ENCODE measurements at regions not wholly inside any gene's neighbourhood (a gene's known extent, or its start where the extent isn't known, plus 50 kb on each side); places are given as distances from the start of the nearest gene placed in this dataset.

GRCh38 chr5:96189987-96190386 is 228.3 kb upstream of the ELL2 start (continued):
- TF ChIP-seq MXI1 (IDR thresholded peaks at IDR 0.05; ENCODE audit: low read depth, low read length) (no peak), TCF12 (IDR thresholded peaks at IDR 0.05; ENCODE audit: low read depth, low read length) (no peak), SREBF2 (IDR thresholded peaks at IDR 0.05; ENCODE audit: low read length) (no peak), E2F4 (IDR thresholded peaks at IDR 0.05; ENCODE audit: low read depth, low read length) (no peak), POU2F2 (IDR thresholded peaks at IDR 0.05; ENCODE audit: borderline replicate concordance, low read depth, low read length) (no peak), MYB (IDR thresholded peaks at IDR 0.05; ENCODE audit: borderline replicate concordance, low read depth, low read length) (no peak)

GRCh38 chr5:96189028-96189826 is 227.6 kb upstream of the ELL2 start:
- Histone ChIP-seq H4K20me1 (ENCODE audit: control insufficient read depth, insufficient read depth) (no peaks in the 10 kb centered on the region), H3K27ac (ENCODE audit: control insufficient read depth, insufficient read depth) (no peak overlapping the region), H3K4me2 (ENCODE audit: control insufficient read depth, insufficient read depth) (no peak overlapping the region), H3K9me3 (replicated peaks; ENCODE audit: control insufficient read depth, insufficient read depth, low read length) (no peaks in the 10 kb centered on the region), H3K4me1 (ENCODE audit: control insufficient read depth, insufficient read depth, low read length) (no peaks in the 10 kb centered on the region), H3K27me3 (replicated peaks in 1 of 2; ENCODE audit: control insufficient read depth in 2 of 2, insufficient read depth in 2 of 2, low read length in 1 of 2) (no peaks in the 10 kb centered on the region), H2AFZ (ENCODE audit: control insufficient read depth, low read depth, low read length) (no peak overlapping the region), H3K9ac (ENCODE audit: control insufficient read depth, insufficient read depth, low read length) (no peak overlapping the region), H3K4me3 (no peak overlapping the region), H3K36me3 (ENCODE audit: control insufficient read depth in 2 of 2, insufficient read depth in 2 of 2, low read length in 1 of 2) (no peaks in the 10 kb centered on the region), H3K79me2 (ENCODE audit: control insufficient read depth, insufficient read depth, low read length) (no peaks in the 10 kb centered on the region)
- no TSS peak for BruUV-seq (replicated peaks)
- no peak for DNase-seq (ENCODE audit: low read depth, low spot score)
- ChIA-PET POLR2A (interaction anchor here (0.7 kb wide), 1 partner anchor 9 kb away, joined by 5 read pairs; no protein-coding TSS in a partner anchor), SMC1A (ENCODE audit: uncharacterized antibody, unreplicated experiment) (interaction anchor here (0.6 to 1.5 kb wide), 4 partner anchors 9 to 519 kb away, joined by 3 to 5 read pairs (median 4); no protein-coding TSS in a partner anchor), RAD21 (ENCODE audit: unreplicated experiment) (interaction anchor here (0.9 to 1.6 kb wide), 2 partner anchors 10 to 25 kb away, joined by 3 read pairs; no protein-coding TSS in a partner anchor), CTCF (no interaction called here)
- intact Hi-C loops (cut with micrococcal nuclease; ENCODE audit: unreplicated experiment) = no loop called here
- FAIRE-seq = no peak
- no peak for ATAC-seq
- 100% methylated on average over 2 of the region's 2 CpGs for WGBS (ENCODE audit: insufficient coverage, insufficient replicate concordance, low lambda C conversion rate, missing lambda C conversion rate)
- no peak for TF ChIP-seq RAD21 (IDR thresholded peaks at IDR 0.05; ENCODE audit: insufficient read depth, low read depth, low read length)
- TF ChIP-seq WRNIP1 (IDR thresholded peaks at IDR 0.05; ENCODE audit: borderline replicate concordance, low read depth, low read length) = no peak
- no peak for TF ChIP-seq ZNF217 (IDR thresholded peaks at IDR 0.05)
- no peak for TF ChIP-seq YBX1 (IDR thresholded peaks at IDR 0.05)
- no peak for TF ChIP-seq MTA2 (IDR thresholded peaks at IDR 0.05; ENCODE audit: low read depth)
- no peak for TF ChIP-seq ESRRA (IDR thresholded peaks at IDR 0.05; ENCODE audit: low read length)
- no peak for TF ChIP-seq GABPA (IDR thresholded peaks at IDR 0.05; ENCODE audit: low read depth)
- no peak for TF ChIP-seq YY1 (IDR thresholded peaks at IDR 0.05; ENCODE audit: low read depth, low read length)
- no peak for TF ChIP-seq MTA3 (IDR thresholded peaks at IDR 0.05; ENCODE audit: borderline replicate concordance, low read length)
- TF ChIP-seq SP1 (IDR thresholded peaks at IDR 0.05; ENCODE audit: low read depth, low read length) = no peak
- no peak for TF ChIP-seq ZNF384 (IDR thresholded peaks at IDR 0.05; ENCODE audit: borderline replicate concordance, low read depth, low read length)
- TF ChIP-seq HDAC2 (IDR thresholded peaks at IDR 0.05) = no peak
- no peak for TF ChIP-seq MXI1 (IDR thresholded peaks at IDR 0.05; ENCODE audit: low read depth, low read length)
- in situ Hi-C loops (cut with MboI) = no loop called here
